ENCODE measurements at regions not wholly inside any gene's neighbourhood (a gene's known extent, or its start where the extent isn't known, plus 50 kb on each side); places are given as distances from the start of the nearest gene placed in this dataset.
A peak's percentile ranks its signal among the peaks of the same experiment; 100 is the strongest.

- Mint-ChIP-seq H3K27me3 (peaks cover 1% of the 10 kb centered on the region), H3K4me3 (no peak overlapping the region), H3K9me3 (peaks cover 0 to 3% (median 0%) of the 10 kb centered on the region in 3 donors), H3K27ac (no peak overlapping the region), H3K4me1 (peaks cover 0 to 3% (median 0%) of the 10 kb centered on the region in 3 donors), H3K36me3 (no peaks in the 10 kb centered on the region)
These were observed 226.8 kb upstream of the GATB start for GRCh38 chr4:151987606-151988005.

GRCh38 chr4:151983854-151984253 lies 223.0 kb upstream of the GATB start:
- no peaks in the 10 kb centered on the region for H3K36me3 Mint-ChIP-seq
- no peak overlapping the region for H3K27ac Mint-ChIP-seq
- no peak overlapping the region for H3K4me3 Mint-ChIP-seq
- no peaks in the 10 kb centered on the region for H3K4me1 Mint-ChIP-seq
- H3K27me3 Mint-ChIP-seq = no peaks in the 10 kb centered on the region
- H3K9me3 Mint-ChIP-seq = peaks cover 0 to 4% (median 1%) of the 10 kb centered on the region in 3 donors

- Mint-ChIP-seq H3K4me3 (no peak overlapping the region), H3K27me3 (no peaks in the 10 kb centered on the region), H3K36me3 (no peaks in the 10 kb centered on the region), H3K27ac (no peak overlapping the region), H3K9me3 (peaks cover 6 to 31% (median 15%) of the 10 kb centered on the region in 3 donors), H3K4me1 (no peaks in the 10 kb centered on the region)
These were observed 219.0 kb upstream of the GATB start for GRCh38 chr4:151979819-151980218.

DNA sequence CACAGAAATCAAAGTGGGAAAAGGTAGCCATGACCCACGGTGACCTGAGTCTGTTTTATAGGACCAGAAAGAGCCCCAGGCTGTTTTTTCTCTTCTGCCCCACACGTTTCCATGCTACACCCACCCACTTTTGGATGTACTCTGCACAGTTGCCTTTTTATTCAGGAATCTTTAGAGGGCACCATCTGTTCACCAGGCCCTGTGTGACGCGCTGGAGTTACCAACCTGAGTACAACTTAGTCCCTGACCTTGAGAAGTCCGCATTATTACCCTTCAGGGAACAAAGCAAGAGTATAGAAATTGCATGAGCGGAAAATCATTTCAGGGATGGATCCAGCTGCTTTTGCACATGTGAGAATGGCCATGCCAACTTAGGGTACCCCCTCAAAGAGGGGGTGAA lies 207.8 kb upstream of the GATB start:
- peak overlapping the region in 1 of 3 donors; percentile 26 for H3K27ac Mint-ChIP-seq
- peaks cover 15% of the 10 kb centered on the region for H3K27me3 Mint-ChIP-seq
- no peaks in the 10 kb centered on the region for H3K4me1 Mint-ChIP-seq
- H3K4me3 Mint-ChIP-seq = no peak overlapping the region
- H3K9me3 Mint-ChIP-seq = no peaks in the 10 kb centered on the region
- peaks cover 1% of the 10 kb centered on the region for H3K36me3 Mint-ChIP-seq

DNA sequence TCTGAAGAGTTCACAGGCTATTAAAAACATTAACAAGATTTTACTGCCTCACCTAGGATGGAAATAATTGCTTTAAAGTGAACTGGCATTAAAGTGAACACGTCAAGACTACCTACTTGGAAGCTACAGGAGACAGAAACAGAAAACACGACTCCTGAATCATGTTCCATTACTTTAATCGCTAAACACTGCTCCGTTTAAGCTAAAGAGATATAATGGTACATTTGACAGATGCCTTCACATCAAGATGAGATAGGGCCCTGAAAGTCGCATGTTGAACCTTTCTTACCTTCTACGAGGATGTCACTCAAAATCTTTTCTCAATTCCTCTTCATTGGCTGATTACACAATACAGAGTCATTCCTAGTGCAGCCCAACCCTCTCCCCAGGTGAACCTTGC lies 206.3 kb upstream of the GATB start:
- H3K36me3 Mint-ChIP-seq = peaks cover 1% of the 10 kb centered on the region
- H3K4me1 Mint-ChIP-seq = no peaks in the 10 kb centered on the region
- no peak overlapping the region for H3K4me3 Mint-ChIP-seq
- no peak overlapping the region for H3K27ac Mint-ChIP-seq
- H3K9me3 Mint-ChIP-seq = no peaks in the 10 kb centered on the region
- peaks cover 11% of the 10 kb centered on the region for H3K27me3 Mint-ChIP-seq

DNA sequence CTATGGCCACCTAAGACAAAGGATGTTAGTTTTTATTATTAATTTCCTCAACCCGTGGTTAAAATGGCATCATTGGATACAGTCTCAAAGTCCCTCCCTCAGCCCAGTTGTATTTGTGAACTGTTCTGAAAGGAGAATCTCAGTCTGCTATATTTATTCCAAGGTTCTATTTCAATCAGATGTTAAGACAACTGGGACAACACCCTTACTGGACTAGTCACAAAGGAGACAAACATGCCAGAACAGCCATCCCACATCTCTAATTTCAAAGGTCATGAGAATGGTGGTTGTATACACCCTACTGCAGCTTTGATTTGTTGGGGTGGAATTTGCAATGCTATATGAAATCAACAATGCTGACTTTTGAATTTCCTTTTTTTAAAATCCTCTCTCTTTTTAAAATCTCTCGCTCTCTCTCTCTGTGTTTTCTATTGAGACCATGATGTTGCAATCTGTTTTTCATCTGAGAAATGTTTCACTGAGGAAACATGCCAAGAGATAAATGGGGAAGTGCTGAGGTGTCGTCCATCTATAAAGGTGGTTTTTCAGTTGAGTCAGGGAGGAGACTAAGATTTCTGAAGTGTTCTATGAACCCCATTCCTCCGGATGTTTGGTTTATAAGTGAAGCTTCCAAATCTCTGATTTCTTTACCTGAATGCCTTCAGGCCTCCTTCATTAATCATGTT lies 201.5 kb upstream of the GATB start:
- Mint-ChIP-seq H3K9me3 (no peaks in the 10 kb centered on the region), H3K4me1 (no peaks in the 10 kb centered on the region), H3K27ac (no peak overlapping the region), H3K27me3 (peaks cover 9% of the 10 kb centered on the region), H3K4me3 (no peak overlapping the region), H3K36me3 (peaks cover 1% of the 10 kb centered on the region)

DNA sequence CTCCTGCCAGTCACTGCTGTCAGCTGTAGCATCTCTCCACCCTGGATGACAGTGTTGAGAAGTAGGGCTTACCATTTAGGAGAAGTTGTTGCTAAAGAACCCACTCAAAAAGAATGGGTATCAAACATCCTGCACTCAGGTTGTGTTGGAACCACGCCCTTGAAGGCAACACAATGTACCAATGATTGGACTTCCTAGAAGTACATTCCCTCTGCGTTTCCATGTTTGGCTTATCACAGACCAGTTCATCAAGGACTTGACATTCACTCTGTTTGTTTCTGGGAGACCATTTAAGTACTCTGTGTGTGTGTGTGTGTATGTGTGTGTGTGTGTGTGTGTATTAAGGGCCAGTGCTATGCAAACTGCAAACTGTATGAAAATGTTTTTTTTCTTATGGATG lies 200.6 kb upstream of the GATB start:
- H3K9me3 Mint-ChIP-seq = no peaks in the 10 kb centered on the region
- H3K4me3 Mint-ChIP-seq = no peak overlapping the region
- peaks cover 1% of the 10 kb centered on the region for H3K36me3 Mint-ChIP-seq
- peaks cover 11% of the 10 kb centered on the region for H3K27me3 Mint-ChIP-seq
- no peak overlapping the region for H3K27ac Mint-ChIP-seq
- no peaks in the 10 kb centered on the region for H3K4me1 Mint-ChIP-seq

DNA sequence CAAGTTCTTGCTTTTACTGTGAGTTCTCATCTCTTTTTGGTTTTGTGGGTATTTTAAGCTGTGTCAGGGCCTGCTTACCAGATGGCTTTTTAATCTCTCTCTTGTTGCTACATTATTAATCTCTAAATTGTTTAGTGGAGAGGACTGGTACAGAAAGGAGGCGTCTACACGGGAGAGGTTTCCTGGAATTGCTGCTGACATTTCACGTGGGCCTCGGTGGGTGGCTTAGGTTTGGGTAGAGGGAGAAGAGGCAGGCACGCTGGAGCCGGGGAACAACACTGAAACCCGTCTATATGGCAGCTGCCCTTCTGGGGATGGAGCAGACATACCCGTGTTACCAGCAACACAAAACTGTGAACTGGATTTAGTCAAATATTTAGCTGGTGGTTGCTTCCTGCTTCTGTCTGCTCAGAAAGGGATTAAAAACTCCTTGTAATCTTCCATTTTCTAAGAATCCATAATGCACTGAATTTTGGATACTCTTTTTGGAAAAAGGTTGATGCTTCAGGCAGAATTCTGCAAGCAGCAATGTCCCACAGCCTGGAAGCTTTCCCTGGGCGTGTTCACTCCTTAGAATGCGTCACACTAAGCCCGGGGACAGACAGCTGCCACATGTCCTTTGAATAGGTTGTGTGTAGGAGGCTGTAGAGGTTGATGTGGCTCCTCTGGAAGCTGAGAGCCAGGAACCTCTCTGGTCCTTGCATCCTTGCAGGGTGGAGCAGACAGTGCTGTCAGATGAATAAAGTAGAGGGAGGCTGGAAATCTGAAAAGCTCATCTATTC lies 199.8 kb upstream of the GATB start:
- H3K27ac Mint-ChIP-seq = peak overlapping the region in 1 of 3 donors; percentile 60
- H3K36me3 Mint-ChIP-seq = no peaks in the 10 kb centered on the region
- H3K4me3 Mint-ChIP-seq = no peak overlapping the region
- peaks cover 5% of the 10 kb centered on the region for H3K27me3 Mint-ChIP-seq
- H3K4me1 Mint-ChIP-seq = no peaks in the 10 kb centered on the region
- no peaks in the 10 kb centered on the region for H3K9me3 Mint-ChIP-seq

- H3K4me3 Mint-ChIP-seq = no peak overlapping the region
- H3K9me3 Mint-ChIP-seq = no peaks in the 10 kb centered on the region
- H3K27me3 Mint-ChIP-seq = peaks cover 6% of the 10 kb centered on the region
- H3K4me1 Mint-ChIP-seq = no peaks in the 10 kb centered on the region
- no peaks in the 10 kb centered on the region for H3K36me3 Mint-ChIP-seq
- H3K27ac Mint-ChIP-seq = no peak overlapping the region
These were observed 196.3 kb upstream of the GATB start for GRCh38 chr4:151957153-151957552.

- no peaks in the 10 kb centered on the region for H3K4me1 Mint-ChIP-seq
- H3K27ac Mint-ChIP-seq = no peak overlapping the region
- H3K4me3 Mint-ChIP-seq = no peak overlapping the region
- no peaks in the 10 kb centered on the region for H3K9me3 Mint-ChIP-seq
- H3K27me3 Mint-ChIP-seq = peaks cover 6% of the 10 kb centered on the region
- no peaks in the 10 kb centered on the region for H3K36me3 Mint-ChIP-seq
These were observed 195.0 kb upstream of the GATB start for GRCh38 chr4:151955721-151956380.

DNA sequence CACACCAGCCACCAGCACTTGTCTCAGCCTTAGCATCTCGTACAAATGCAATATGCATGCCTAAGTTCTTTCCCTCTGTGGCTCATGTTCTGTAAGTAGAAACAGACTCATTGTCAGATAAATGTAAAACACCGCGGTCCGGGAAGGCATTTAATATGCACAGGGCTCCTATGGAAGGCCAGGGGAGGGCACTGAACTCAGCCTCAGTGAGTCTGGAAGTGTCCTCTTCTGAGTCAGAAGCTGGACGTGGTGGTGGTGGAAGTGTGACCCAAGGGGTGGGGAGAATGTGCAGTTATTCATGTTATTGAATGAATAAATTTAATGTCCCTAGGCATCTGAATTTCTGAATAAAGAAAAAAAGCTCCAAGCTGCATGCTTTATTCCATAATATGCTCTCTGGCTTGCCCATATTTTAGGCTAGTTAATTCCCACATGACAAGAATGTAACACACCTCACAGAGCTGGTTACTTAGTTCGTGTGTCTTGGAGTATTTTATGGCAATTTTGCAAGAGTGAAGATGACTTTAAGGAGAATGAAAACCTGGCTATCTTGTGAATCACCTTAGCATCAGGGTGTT lies 193.1 kb upstream of the GATB start:
- peaks cover 7% of the 10 kb centered on the region for H3K27me3 Mint-ChIP-seq
- peaks cover 0 to 2% (median 0%) of the 10 kb centered on the region in 3 donors for H3K9me3 Mint-ChIP-seq
- no peak overlapping the region for H3K27ac Mint-ChIP-seq
- H3K36me3 Mint-ChIP-seq = no peaks in the 10 kb centered on the region
- no peaks in the 10 kb centered on the region for H3K4me1 Mint-ChIP-seq
- H3K4me3 Mint-ChIP-seq = no peak overlapping the region

DNA sequence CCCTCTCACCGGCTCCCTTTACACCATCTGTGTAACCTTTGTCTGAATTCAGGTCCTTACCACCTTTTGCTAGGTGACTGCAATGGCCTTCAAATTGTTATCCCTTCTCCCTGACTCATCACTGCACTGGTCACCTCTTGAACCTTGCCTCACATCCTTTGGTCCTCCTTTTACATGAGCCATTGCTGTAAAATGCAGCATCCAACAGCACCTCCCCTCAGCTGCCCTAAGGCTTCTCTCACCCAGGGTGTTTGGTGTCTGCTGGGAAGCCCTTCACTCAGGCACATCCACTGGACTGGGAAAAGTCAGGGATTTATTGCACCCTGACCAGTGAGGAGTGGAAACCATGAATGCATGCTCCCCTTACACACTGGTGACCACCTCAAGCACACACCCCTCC lies 192.5 kb upstream of the GATB start:
- no peaks in the 10 kb centered on the region for H3K4me1 Mint-ChIP-seq
- no peak overlapping the region for H3K4me3 Mint-ChIP-seq
- H3K27me3 Mint-ChIP-seq = peaks cover 7% of the 10 kb centered on the region
- no peaks in the 10 kb centered on the region for H3K36me3 Mint-ChIP-seq
- no peak overlapping the region for H3K27ac Mint-ChIP-seq
- peaks cover 0 to 2% (median under 1%) of the 10 kb centered on the region in 3 donors for H3K9me3 Mint-ChIP-seq

DNA sequence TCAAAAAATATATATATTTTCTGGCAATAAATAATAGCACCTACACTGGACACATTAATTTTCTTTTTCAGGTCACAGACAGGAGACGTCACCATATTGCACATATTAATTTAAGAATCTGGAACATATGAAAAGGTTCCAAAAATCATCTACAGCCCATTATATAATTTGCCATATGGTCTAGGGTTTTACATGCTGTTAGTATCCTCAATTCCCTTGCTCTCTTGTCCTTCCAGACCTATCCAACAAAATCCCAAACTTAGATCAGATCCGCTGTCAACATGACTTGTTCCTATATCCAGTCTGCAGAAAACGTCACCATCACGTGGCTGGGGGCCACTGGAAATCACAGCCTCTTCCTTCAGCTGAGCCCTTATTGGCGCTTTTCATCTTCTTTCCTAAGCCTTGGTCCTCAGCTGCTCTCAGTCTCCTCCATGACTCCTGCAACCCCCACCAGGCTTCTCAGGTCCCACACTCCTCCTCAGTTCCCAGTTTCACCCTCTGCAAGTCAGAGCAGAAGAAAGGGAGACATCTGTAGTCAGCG lies 192.0 kb upstream of the GATB start:
- Mint-ChIP-seq H3K36me3 (no peaks in the 10 kb centered on the region), H3K27me3 (peaks cover 7% of the 10 kb centered on the region), H3K27ac (no peak overlapping the region), H3K4me1 (no peaks in the 10 kb centered on the region), H3K9me3 (peaks cover 0 to 6% (median 5%) of the 10 kb centered on the region in 3 donors), H3K4me3 (no peak overlapping the region)

DNA sequence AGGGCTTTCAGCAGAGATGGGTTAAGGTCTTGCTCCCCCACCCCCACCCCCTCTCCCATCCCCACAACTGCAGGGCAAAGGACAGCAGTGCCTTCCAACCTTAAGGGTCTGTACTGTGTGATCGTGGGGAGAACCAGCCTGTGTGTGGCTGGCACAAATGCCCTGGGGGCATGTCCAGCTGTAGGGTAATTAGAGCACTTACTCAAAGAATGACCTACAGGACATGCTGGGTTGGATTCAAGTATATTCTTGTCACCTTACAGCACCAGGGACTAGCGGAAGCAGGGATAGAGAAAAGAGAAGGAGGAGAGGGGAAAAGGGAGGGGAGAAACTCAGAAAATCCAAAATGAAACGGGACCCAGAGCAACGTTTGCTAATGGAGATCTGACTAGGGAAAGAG lies 191.3 kb upstream of the GATB start:
- no peak overlapping the region for H3K4me3 Mint-ChIP-seq
- peaks cover 7% of the 10 kb centered on the region for H3K27me3 Mint-ChIP-seq
- no peaks in the 10 kb centered on the region for H3K36me3 Mint-ChIP-seq
- H3K4me1 Mint-ChIP-seq = no peaks in the 10 kb centered on the region
- H3K27ac Mint-ChIP-seq = no peak overlapping the region
- peaks cover 5 to 12% (median 7%) of the 10 kb centered on the region in 3 donors for H3K9me3 Mint-ChIP-seq

DNA sequence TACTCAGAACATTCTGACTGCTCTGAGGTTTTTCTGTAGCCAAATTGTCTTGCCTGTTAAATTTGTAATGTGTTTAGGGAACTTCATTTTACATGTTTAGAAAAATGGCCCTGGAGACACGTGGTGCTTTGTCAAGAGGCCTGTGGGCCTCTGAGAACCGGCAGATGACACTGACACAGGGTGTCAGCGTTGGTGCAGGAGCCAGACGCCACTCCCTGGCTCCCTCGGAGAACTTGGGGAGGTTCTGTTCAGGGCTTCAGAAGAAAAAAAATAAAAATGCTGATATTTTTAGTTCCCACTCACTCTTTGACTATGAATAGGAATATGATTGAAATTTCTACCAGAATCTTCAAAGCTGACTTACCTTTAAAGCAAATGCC lies 190.9 kb upstream of the GATB start:
- H3K4me3 Mint-ChIP-seq = no peak overlapping the region
- peaks cover 7 to 12% (median 7%) of the 10 kb centered on the region in 3 donors for H3K9me3 Mint-ChIP-seq
- H3K27me3 Mint-ChIP-seq = peaks cover 6% of the 10 kb centered on the region
- H3K36me3 Mint-ChIP-seq = no peaks in the 10 kb centered on the region
- no peak overlapping the region for H3K27ac Mint-ChIP-seq
- H3K4me1 Mint-ChIP-seq = no peaks in the 10 kb centered on the region
